HL-60 (cell line): ENCODE measurements at regions not wholly inside any gene's neighbourhood (a gene's known extent, or its start where the extent isn't known, plus 50 kb on each side); places are given as distances from the start of the nearest gene placed in this dataset.

Experiments
- GABPA ChIP-seq: IDR thresholded peaks from 2 replicates; pipeline ENCODE4 v1.6.1; 2012; ENCODE audit warnings: low read depth
- POLR2AphosphoS5 ChIP-seq: IDR thresholded peaks from 2 replicates; pipeline ENCODE4 v1.6.1; 2012; ENCODE audit warnings: low read depth
- SPI1 ChIP-seq: IDR thresholded peaks from 2 replicates; pipeline ENCODE4 v1.6.1; 2012; ENCODE audit warnings: low read depth, mild to moderate bottlenecking, borderline replicate concordance
- TF ChIP-seq, protein P1 (sequence below): IDR thresholded peaks from one replicate; pipeline ENCODE4 v1.5.1; 2011; ENCODE audit warnings: low read length, control low read depth, inconsistent platforms; ENCODE audit not compliant: insufficient read depth
- TF ChIP-seq, protein P2 (sequence below): IDR thresholded peaks from 2 replicates; pipeline ENCODE4 v1.6.1; 2012; ENCODE audit warnings: low read depth; ENCODE audit not compliant: insufficient replicate concordance

DNA sequence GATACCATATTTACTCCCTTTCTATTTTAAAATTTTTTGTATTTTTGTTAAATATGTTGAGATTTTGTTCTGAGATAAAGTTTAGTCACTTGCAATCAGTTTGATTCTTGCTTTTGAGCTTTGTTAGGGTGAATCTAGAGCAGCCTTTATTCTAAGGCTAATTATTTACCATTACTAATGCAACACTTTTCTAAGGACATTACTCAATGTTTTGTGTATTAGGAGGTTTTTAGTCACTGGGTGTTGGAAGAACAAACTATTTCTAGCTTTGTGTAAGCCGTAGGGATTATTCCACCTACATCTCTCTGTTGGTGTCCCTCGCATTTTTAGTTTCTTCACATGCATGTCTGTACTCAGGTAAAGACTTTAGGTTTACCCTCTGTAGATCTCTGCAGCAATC is 379.5 kb upstream of the CD180 start:
- TF ChIP-seq, protein P1, sequence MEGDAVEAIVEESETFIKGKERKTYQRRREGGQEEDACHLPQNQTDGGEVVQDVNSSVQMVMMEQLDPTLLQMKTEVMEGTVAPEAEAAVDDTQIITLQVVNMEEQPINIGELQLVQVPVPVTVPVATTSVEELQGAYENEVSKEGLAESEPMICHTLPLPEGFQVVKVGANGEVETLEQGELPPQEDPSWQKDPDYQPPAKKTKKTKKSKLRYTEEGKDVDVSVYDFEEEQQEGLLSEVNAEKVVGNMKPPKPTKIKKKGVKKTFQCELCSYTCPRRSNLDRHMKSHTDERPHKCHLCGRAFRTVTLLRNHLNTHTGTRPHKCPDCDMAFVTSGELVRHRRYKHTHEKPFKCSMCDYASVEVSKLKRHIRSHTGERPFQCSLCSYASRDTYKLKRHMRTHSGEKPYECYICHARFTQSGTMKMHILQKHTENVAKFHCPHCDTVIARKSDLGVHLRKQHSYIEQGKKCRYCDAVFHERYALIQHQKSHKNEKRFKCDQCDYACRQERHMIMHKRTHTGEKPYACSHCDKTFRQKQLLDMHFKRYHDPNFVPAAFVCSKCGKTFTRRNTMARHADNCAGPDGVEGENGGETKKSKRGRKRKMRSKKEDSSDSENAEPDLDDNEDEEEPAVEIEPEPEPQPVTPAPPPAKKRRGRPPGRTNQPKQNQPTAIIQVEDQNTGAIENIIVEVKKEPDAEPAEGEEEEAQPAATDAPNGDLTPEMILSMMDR: no peak
- TF ChIP-seq GABPA (no peak), POLR2AphosphoS5 (no peak), SPI1 (no peak)
- TF ChIP-seq, protein P2, sequence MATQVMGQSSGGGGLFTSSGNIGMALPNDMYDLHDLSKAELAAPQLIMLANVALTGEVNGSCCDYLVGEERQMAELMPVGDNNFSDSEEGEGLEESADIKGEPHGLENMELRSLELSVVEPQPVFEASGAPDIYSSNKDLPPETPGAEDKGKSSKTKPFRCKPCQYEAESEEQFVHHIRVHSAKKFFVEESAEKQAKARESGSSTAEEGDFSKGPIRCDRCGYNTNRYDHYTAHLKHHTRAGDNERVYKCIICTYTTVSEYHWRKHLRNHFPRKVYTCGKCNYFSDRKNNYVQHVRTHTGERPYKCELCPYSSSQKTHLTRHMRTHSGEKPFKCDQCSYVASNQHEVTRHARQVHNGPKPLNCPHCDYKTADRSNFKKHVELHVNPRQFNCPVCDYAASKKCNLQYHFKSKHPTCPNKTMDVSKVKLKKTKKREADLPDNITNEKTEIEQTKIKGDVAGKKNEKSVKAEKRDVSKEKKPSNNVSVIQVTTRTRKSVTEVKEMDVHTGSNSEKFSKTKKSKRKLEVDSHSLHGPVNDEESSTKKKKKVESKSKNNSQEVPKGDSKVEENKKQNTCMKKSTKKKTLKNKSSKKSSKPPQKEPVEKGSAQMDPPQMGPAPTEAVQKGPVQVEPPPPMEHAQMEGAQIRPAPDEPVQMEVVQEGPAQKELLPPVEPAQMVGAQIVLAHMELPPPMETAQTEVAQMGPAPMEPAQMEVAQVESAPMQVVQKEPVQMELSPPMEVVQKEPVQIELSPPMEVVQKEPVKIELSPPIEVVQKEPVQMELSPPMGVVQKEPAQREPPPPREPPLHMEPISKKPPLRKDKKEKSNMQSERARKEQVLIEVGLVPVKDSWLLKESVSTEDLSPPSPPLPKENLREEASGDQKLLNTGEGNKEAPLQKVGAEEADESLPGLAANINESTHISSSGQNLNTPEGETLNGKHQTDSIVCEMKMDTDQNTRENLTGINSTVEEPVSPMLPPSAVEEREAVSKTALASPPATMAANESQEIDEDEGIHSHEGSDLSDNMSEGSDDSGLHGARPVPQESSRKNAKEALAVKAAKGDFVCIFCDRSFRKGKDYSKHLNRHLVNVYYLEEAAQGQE: no peak
